GM18870 (cell line): ENCODE measurements at regions not wholly inside any gene's neighbourhood (a gene's known extent, or its start where the extent isn't known, plus 50 kb on each side); places are given as distances from the start of the nearest gene placed in this dataset.

ENCODE experiments used
- ATAC-seq: cut with Tn5 transposase; IDR thresholded peaks from one replicate; pipeline ENCODE4 v1.9.1; 2021; ENCODE audit warnings: moderate library complexity; ENCODE audit not compliant: unreplicated experiment

GRCh38 chr2:12795851-12796250 is 79.1 kb downstream of the TRIB2 start:
- ATAC-seq, result no peak

DNA sequence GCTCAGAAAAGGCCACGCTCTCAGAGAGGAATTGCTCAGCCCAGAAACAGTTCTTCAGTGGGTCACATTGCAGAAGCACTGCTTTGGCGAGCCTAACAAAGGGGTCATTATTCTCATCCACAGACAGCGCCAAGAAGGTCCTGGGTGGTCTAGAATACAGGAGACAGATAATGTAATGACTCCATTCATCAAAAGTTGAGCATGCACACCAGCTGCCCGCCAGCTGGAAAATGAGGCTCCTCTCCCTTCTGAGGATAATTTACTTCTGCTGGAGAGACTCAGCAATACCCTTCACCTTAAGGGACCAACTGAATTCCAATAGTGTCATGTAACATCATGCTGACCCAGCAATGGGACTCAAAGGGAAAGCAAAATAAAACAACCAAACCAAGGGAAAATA is 79.9 kb downstream of the TRIB2 start:
- no peak for ATAC-seq

- ATAC-seq, result no peak
Measured at GRCh38 chr2:12797815-12798214, 81.1 kb downstream of the TRIB2 start.

DNA sequence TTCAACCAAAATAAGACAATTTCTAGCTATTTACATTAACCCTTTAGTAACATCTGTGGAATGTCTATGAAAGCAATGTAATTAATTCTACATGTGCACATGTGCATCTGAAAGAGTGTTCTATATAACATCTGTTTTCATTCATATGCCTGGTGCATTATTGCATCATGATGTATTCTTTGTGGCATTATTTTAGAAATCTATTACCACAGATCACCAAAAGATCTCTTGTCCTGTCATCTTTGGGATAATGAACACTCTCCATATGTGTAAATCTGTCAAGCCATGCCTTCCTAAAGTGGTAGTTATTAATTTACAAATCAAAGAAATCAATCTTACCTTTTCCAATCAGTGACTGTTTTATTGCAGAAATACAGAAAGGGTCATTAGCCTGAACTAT is 86.9 kb downstream of the TRIB2 start:
- no peak for ATAC-seq

- no peak for ATAC-seq
Measured at GRCh38 chr2:12804091-12804856, 87.5 kb downstream of the TRIB2 start.

DNA sequence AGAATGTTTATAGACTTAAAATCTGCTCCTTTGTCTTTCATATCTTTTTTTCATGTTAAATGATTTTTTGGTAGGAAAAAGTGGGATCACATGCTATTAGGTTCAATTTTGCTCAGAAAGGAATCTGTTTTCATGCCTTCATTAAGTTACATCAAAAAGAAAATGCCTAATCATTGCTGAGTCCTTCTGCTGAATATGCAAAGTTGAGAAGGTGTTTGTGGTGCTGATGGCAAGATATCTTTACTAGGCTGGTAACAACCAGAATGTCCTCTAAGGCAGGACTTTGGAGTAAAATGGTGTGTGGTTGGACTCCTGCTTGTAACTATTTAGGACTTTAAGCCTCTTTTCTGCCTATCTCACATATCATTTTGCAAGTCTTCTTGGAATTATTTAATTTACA is 88.3 kb downstream of the TRIB2 start:
- ATAC-seq, result no peak

GRCh38 chr2:12806549-12807242 is 90.0 kb downstream of the TRIB2 start:
- ATAC-seq, result no peak

DNA sequence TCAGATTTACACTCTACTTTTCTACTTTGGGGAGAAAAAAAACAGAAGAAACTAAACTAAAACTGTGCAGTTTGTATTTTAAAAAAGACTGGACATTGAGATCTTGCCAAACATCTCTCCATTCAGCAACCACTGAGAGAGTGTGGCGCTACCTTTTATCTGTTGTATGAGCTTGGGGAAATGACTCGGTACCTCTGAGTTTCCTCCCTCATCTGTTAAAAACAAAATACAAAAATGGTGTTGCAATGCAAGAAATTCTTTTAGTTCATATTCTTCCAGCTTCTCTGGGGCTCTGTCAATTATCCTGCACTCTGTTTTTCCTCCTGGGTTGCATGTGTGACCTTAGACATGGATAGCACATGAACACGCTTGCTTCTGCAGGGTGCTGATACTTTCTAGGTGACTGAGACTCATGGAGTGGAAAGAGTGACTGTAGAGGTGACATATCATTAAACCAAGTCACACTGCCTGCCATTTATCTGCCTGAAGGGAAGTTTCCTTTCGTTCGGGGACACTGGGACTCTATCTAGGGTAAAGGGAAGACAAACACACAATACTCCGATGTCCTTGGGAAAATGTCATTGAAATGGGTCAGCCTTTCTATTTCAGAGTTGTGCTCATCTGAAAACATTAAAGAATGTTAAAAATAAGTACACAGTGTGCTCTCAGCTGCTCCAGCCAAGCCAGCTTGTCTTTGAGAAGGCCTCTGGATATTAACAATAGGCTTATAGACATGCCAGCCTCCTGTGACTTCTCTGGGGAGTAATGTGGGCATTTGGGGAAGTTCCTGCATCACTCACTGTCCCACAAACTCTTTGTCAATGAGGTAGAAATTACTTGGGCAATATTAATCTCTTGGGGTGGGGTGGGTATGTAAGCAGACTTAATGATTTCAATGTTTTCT is 91.4 kb downstream of the TRIB2 start:
- ATAC-seq, result no peak

- ATAC-seq, result no peak
Measured at GRCh38 chr2:12809526-12809925, 92.8 kb downstream of the TRIB2 start.

DNA sequence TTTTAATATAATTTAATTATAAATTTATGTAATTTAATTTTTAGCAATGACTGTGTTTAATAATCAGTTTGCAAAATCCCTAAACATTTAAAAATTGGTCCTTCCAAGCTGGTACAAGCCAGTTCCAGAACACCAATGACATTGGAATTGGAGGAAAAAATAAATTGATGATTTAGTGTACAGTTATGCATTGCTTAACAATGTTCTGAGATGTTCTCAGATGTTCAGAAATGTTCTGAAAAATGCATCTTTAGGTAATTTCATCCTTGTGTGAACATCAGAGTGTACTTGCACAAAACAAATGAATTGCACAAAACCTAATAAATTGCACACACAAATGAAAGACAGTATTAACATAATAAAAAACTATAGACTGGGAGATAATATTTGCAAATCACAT is 95.2 kb downstream of the TRIB2 start:
- ATAC-seq, result no peak

- ATAC-seq, result no peak
Measured at GRCh38 chr2:12813166-12813565, 96.4 kb downstream of the TRIB2 start.

- no peak for ATAC-seq
Measured at GRCh38 chr2:12816379-12817306, 99.9 kb downstream of the TRIB2 start.

DNA sequence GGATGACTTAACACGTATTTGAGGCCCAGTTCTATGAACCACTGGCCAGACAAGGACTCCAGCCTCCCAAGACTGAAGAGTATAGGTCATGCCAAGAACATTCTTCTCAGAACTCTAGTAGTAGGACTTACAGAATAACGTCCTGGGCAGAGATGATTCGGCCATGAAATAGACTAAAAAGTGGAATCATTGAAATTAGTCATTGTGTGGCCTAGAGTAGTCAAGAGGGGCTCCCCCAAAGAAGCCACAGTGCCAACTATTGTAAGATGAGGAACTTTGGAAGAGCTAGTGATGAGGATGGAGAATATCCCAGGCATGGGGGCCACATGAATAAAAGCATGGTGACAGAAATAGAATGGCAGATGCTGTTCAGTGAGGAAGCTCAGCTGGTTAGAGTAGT is 101.1 kb downstream of the TRIB2 start:
- no peak for ATAC-seq

DNA sequence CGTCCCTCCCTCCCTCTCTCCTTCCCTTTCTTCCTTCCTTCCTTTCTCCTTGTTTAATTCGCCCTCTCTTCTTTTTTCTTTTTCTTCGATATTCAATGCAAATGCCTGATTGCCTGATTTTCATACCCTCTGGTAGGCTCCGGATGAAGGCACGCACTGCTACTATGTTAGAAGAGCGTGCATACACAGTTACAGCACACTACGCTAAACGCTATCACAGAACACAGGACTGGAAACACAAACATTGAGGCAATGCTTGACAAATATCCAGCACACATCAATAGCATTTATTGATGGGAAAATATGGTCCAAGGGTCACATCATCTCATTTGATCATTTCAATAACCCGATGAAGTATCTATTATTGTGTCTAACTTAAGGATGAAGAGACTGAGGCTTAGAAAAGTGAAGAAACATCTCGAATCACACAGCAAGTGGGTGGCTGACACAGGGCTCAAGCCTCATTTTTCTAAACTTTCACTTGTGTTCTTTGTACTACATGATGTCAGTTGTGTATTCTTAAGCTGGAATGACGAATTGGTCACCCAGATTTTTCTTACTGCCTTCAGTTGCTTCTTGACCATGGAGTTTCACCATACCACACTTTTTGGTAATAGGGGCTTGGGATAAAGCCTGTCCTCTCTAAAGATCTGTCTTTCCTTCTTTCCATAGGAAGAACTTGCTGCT is 101.8 kb downstream of the TRIB2 start:
- ATAC-seq, result no peak

- no peak for ATAC-seq
Measured at GRCh38 chr2:12819103-12819475, 102.4 kb downstream of the TRIB2 start.

DNA sequence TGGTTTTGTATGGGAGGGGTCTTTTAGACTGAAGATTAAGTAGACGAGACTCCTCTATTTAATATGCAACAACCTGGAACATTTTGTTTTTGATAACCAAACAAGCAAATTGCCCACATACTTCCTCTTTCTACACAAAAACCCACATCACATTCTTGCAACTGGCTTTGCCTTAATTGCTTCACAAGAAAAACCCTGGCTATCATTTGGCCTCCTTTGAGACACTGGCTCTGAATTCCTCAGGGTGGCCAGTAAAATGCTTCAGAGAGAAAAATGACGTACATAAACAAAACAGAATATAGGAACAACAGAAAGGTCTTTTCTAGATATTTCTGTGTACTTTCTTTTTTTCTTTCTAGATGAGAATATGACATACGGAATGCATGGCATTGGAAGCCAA is 103.0 kb downstream of the TRIB2 start:
- ATAC-seq, result no peak

DNA sequence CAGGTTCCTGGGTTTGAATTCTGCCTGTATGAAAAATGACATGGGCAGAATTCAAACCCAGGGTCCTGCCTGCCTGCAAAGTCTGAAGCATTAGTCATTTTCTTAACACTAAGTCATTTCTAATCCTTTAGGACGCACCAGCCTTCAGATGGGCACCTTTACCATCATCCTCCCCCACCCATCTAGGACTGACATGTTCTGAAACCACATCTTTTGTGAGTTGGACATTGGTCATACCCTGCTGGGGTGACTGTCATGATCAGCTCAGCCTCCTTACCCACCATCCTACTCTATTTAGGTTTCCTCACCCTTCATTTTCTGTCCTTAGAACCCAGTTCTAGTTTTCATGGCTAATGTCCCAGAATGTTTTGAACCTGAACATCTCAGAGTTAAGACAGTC is 104.9 kb downstream of the TRIB2 start:
- ATAC-seq, result no peak

- ATAC-seq, result no peak
Measured at GRCh38 chr2:12824351-12824777, 107.6 kb downstream of the TRIB2 start.

GRCh38 chr2:12824778-12825379 is 108.1 kb downstream of the TRIB2 start:
- ATAC-seq, result no peak

- no peak for ATAC-seq
Measured at GRCh38 chr2:12826781-12827180, 110.0 kb downstream of the TRIB2 start.
